K562 (cell line): ENCODE measurements at regions not wholly inside any gene's neighbourhood (a gene's known extent, or its start where the extent isn't known, plus 50 kb on each side); places are given as distances from the start of the nearest gene placed in this dataset.

ENCODE experiments used
- ATAC-seq: fragments of 200-7000 bp; cut with Tn5 transposase; 3 replicates; pipeline ENCODE4 v1.9.1; 2020; ENCODE audit warnings: moderate library complexity
- BruUV-seq: library from RNA; stranded (reverse); fragments of 400-500 nt; replicated peaks from 2 replicates; lab custom pipeline; 2021; lab: Mats Ljungman, UMichigan
- CTCF ChIA-PET: fragments of 300-600 bp; formaldehyde crosslinking; extraction: SDS; loops from one replicate; lab custom pipeline; 2021; ENCODE audit warnings: low intra/inter-chr PET ratio; lab: Yijun Ruan, JAX
- POLR2A ChIA-PET: fragments of 300-600, 350-650 bp; sonication (Branson Sonifier 250); formaldehyde crosslinking; extraction: SDS; loops from one replicate; lab custom pipeline; 2021; ENCODE audit warnings: antibody characterized with exemption, inconsistent platforms; lab: Yijun Ruan, JAX
- DNase-seq, 4 experiments: peaks; one replicate each; pipeline versions ENCODE4 v3.0.0 to v3.0.0-alpha.2; 2011 to 2018; ENCODE audit warnings: low spot score in 3 of 4, mixed read lengths in 3 of 4; ENCODE audit errors: extremely low read depth in 1 of 4
- FAIRE-seq: peaks from 2 replicates; lab custom pipeline; 2011; peaks lifted over from hg19 to GRCh38; lab: Jason Lieb, UNC
- H2AFZ ChIP-seq: 2 replicates; pipeline ENCODE4 v1.6.0; 2011; ENCODE audit warnings: low read depth, low read length, control low read depth, inconsistent platforms
- H3K27ac ChIP-seq: fragments of 200-600 bp; 3 replicates; pipeline ENCODE4 v1.8.0; 2011; ENCODE audit warnings: low read depth, mild to moderate bottlenecking, control low read depth, inconsistent platforms, low read length, moderate library complexity, mixed read lengths; ENCODE audit errors: extremely low read depth
- H3K27me3 ChIP-seq, 2 experiments: fragments of 300-600 bp in 1 of 2; 2 replicates in 1 of 2; 3 replicates in 1 of 2; pipeline versions ENCODE4 v1.6.0 to v1.8.0; 2011; ENCODE audit warnings: inconsistent platforms in 2 of 2, low read length in 2 of 2, mild to moderate bottlenecking in 1 of 2, mixed read lengths in 1 of 2, moderate library complexity in 1 of 2; ENCODE audit not compliant: control insufficient read depth in 2 of 2, insufficient read depth in 2 of 2
- H3K36me3 ChIP-seq: fragments of 300-600 bp; 3 replicates; pipeline ENCODE4 v1.8.0; 2011; ENCODE audit warnings: mild to moderate bottlenecking, low read length, inconsistent platforms; ENCODE audit not compliant: control insufficient read depth, insufficient read depth
- H3K4me1 ChIP-seq, 2 experiments: fragments of 200-600 bp in 1 of 2; replicated peaks in 1 of 2; 2 replicates in 1 of 2; 3 replicates in 1 of 2; pipeline versions ENCODE4 v1.5.1 to v1.8.0; 2011; ENCODE audit warnings: inconsistent platforms in 2 of 2, low read length in 2 of 2, mild to moderate bottlenecking in 1 of 2, mixed read lengths in 1 of 2, moderate library complexity in 1 of 2; ENCODE audit not compliant: control insufficient read depth in 2 of 2, insufficient read depth in 2 of 2
- H3K4me2 ChIP-seq: 2 replicates; pipeline ENCODE4 v1.6.1; 2011; ENCODE audit warnings: low read length, control low read depth, inconsistent platforms, mixed read lengths; ENCODE audit not compliant: insufficient read depth
- H3K4me3 ChIP-seq: fragments of 200-600 bp; sonication (generic), shearing (Covaris generic); 2 replicates; pipeline ENCODE4 v1.5.1; 2016; ENCODE audit warnings: control low read depth, inconsistent platforms
- H3K79me2 ChIP-seq: fragments of 200-600 bp; 3 replicates; pipeline ENCODE4 v1.8.0; 2011; ENCODE audit warnings: low read length, inconsistent platforms; ENCODE audit not compliant: control insufficient read depth, insufficient read depth
- H3K9ac ChIP-seq, 2 experiments: 2 replicates each; pipeline versions ENCODE4 v1.6.0 to v1.6.1; 2011; ENCODE audit warnings: low read depth in 2 of 2, low read length in 2 of 2, control low read depth in 1 of 2, inconsistent platforms in 1 of 2, mild to moderate bottlenecking in 1 of 2, mixed read lengths in 1 of 2; ENCODE audit not compliant: insufficient read depth in 1 of 2
- H3K9me1 ChIP-seq: one replicate; pipeline ENCODE4 v1.6.0; 2011; ENCODE audit warnings: inconsistent platforms, mild to moderate bottlenecking, low read length, moderate library complexity; ENCODE audit not compliant: control insufficient read depth, insufficient read depth
- H3K9me3 ChIP-seq: replicated peaks from 2 replicates; pipeline ENCODE4 v1.5.1; 2011; ENCODE audit warnings: low read depth, low read length, inconsistent platforms; ENCODE audit not compliant: control insufficient read depth, insufficient read depth
- H4K20me1 ChIP-seq: replicated peaks from 2 replicates; pipeline ENCODE4 v1.6.1; 2011; ENCODE audit warnings: low read length, inconsistent platforms, mixed read lengths; ENCODE audit not compliant: control insufficient read depth, insufficient read depth
- ADNP ChIP-seq: fragments of 200-800 bp; sonication (Bioruptor generic); IDR thresholded peaks from 2 replicates; pipeline ENCODE4 v1.6.1; 2016; ENCODE audit warnings: missing genetic modification characterization, missing compliant biosample characterization
- ARID3B ChIP-seq: fragments of 250-450 bp; sonication (Bioruptor Pico); IDR thresholded peaks from 2 replicates; pipeline ENCODE4 v1.4.0; 2020; ENCODE audit warnings: borderline replicate concordance
- BCOR ChIP-seq: fragments of 450-650 bp; IDR thresholded peaks from 2 replicates; pipeline ENCODE4 v1.6.1; 2016
- BDP1 ChIP-seq: IDR thresholded peaks from 3 replicates; pipeline ENCODE4 v1.6.1; 2011; ENCODE audit not compliant: insufficient read length, insufficient read depth
- CEBPB ChIP-seq: fragments of 450-650 bp; IDR thresholded peaks from 2 replicates; pipeline ENCODE4 v1.6.1; 2016; ENCODE audit warnings: missing genetic modification characterization, missing compliant biosample characterization
- EZH2 ChIP-seq: IDR thresholded peaks from 2 replicates; pipeline ENCODE4 v1.6.1; 2012; ENCODE audit warnings: low read depth, mild to moderate bottlenecking, inconsistent platforms, low read length, borderline replicate concordance
- LARP7 ChIP-seq: fragments of 450-650 bp; IDR thresholded peaks from 2 replicates; pipeline ENCODE4 v1.6.1; 2016
- MBD1 ChIP-seq: fragments of 250-450 bp; sonication (Bioruptor Pico); IDR thresholded peaks from 2 replicates; pipeline ENCODE4 v1.8.0; 2022; ENCODE audit warnings: inconsistent platforms
- MEF2D ChIP-seq: conservative IDR thresholded peaks from 2 replicates; pipeline ENCODE4 v1.6.1; 2016; ENCODE audit warnings: low read depth, missing genetic modification characterization, missing compliant biosample characterization
- NBN ChIP-seq: fragments of 450-650 bp; IDR thresholded peaks from 2 replicates; pipeline ENCODE4 v1.6.1; 2016; ENCODE audit warnings: low read depth, mild to moderate bottlenecking
- POU5F1 ChIP-seq: fragments of 150-350 bp; IDR thresholded peaks from 2 replicates; pipeline ENCODE4 v1.6.1; 2014; ENCODE audit warnings: borderline replicate concordance, low read length, low read depth, mild to moderate bottlenecking; ENCODE audit not compliant: partially characterized antibody
- RBM17 ChIP-seq: fragments of 200-400 bp; formaldehyde crosslinking; IDR thresholded peaks from 2 replicates; pipeline ENCODE4 v1.6.1; 2017; ENCODE audit warnings: low read depth, mild to moderate bottlenecking, low read length, borderline replicate concordance
- RBM25 ChIP-seq: fragments of 200-400 bp; formaldehyde crosslinking; IDR thresholded peaks from 2 replicates; pipeline ENCODE4 v1.6.1; 2018; ENCODE audit warnings: low read length, low read depth, moderate library complexity; ENCODE audit not compliant: severe bottlenecking
- WHSC1 ChIP-seq: IDR thresholded peaks from one replicate; pipeline ENCODE4 v1.6.1; 2012; ENCODE audit warnings: low read length, control low read depth, inconsistent platforms
- ZNF146 ChIP-seq: IDR thresholded peaks from one replicate; pipeline ENCODE4 v1.6.1; 2018; ENCODE audit warnings: missing compliant biosample characterization; ENCODE audit not compliant: unreplicated experiment
- ZNF584 ChIP-seq: fragments of 200-800 bp; sonication (Bioruptor generic); IDR thresholded peaks from 2 replicates; pipeline ENCODE4 v1.6.1; 2016; ENCODE audit warnings: low read depth, mild to moderate bottlenecking, missing genetic modification characterization, missing compliant biosample characterization
- WGBS: fragments of 100-300 bp; shearing (Covaris generic); methylation state at CpG from one replicate; pipeline ENCODE4 v1.1.6; 2016; ENCODE audit warnings: low coverage, mixed read lengths; ENCODE audit not compliant: insufficient coverage; ENCODE audit errors: missing lambda C conversion rate; 5-methylcytosine and 5-hydroxymethylcytosine counted together
- in situ Hi-C: fragments of 300-500 bp; cut with MboI; formaldehyde crosslinking; loops from 4 replicates; pipeline ENCODE4 v1.15.0; 2018; ENCODE audit warnings: inconsistent platforms, mixed read lengths
- intact Hi-C: fragments of 100-400 bp; cut with micrococcal nuclease; formaldehyde crosslinking; loops from 2 replicates; pipeline ENCODE4 v1.14.2; 2022

- Histone ChIP-seq H3K9me1 (no peaks in the 10 kb centered on the region), H3K27ac (no peak overlapping the region), H2AFZ (no peak overlapping the region), H3K9me3 (no peaks in the 10 kb centered on the region), H3K79me2 (no peaks in the 10 kb centered on the region), H3K4me1 (no peaks in the 10 kb centered on the region), H4K20me1 (no peaks in the 10 kb centered on the region; the same call in 1 of the 2 replicates), H3K9ac (no peak overlapping the region), H3K36me3 (no peaks in the 10 kb centered on the region), H3K27me3 (no peaks in the 10 kb centered on the region), H3K4me3 (no peak overlapping the region), H3K4me2 (no peak overlapping the region)
- intact Hi-C loops (no loop called here), in situ Hi-C loops (no loop called here)
- FAIRE-seq (no peak), DNase-seq (no peak), ATAC-seq (no peak)
- WGBS, result 0% methylated on average over 6 of the region's 6 CpGs
- no TSS peak for BruUV-seq
- ChIA-PET CTCF (no interaction called here), POLR2A (no interaction called here)
- TF ChIP-seq BCOR (peak; percentile 44; the same call in 1 of the 2 replicates), MBD1 (no peak), ADNP (tag) (0 out of 2 replicates have a peak, but pooled peaks have one; percentile 22), RBM25 (peak; percentile 72)
These were observed 214.4 kb downstream of the MED10 start for GRCh38 chr5:6163913-6164312.

GRCh38 chr5:6162175-6162574, 216.2 kb downstream of the MED10 start:
- Histone ChIP-seq H3K9me3 (no peaks in the 10 kb centered on the region), H4K20me1 (no peaks in the 10 kb centered on the region; the same call in 1 of the 2 replicates), H3K4me3 (no peak overlapping the region), H3K27me3 (no peaks in the 10 kb centered on the region), H3K79me2 (no peaks in the 10 kb centered on the region), H3K4me2 (no peak overlapping the region), H3K27ac (no peak overlapping the region), H2AFZ (no peak overlapping the region), H3K36me3 (no peaks in the 10 kb centered on the region), H3K9me1 (no peaks in the 10 kb centered on the region), H3K4me1 (no peaks in the 10 kb centered on the region), H3K9ac (no peak overlapping the region)
- FAIRE-seq (no peak), DNase-seq (no peak), ATAC-seq (no peak)
- ChIA-PET CTCF (no interaction called here), POLR2A (no interaction called here)
- no TSS peak for BruUV-seq
- intact Hi-C loops, result no loop called here
- in situ Hi-C loops, result no loop called here
- 0% methylated on average over 1 of the region's 1 CpG for WGBS
- TF ChIP-seq NBN (no peak), WHSC1 (no peak), CEBPB (tag) (no peak), ARID3B (no peak), ZNF584 (CRISPR knock-in tag) (no peak), EZH2 (no peak), ZNF146 (no peak), RBM17 (no peak), BDP1 (no peak), MEF2D (tag) (no peak), LARP7 (no peak), POU5F1 (no peak)
